HG03520 (cell line): ENCODE measurements at regions not wholly inside any gene's neighbourhood (a gene's known extent, or its start where the extent isn't known, plus 50 kb on each side); places are given as distances from the start of the nearest gene placed in this dataset.
"Not testable (repeated sequence)": the region's sequence is repeated elsewhere in the genome, so short reads cannot be mapped to it uniquely, and the experiment has no call there.

Experiments used
- ATAC-seq: cut with Tn5 transposase; IDR thresholded peaks from one replicate; pipeline ENCODE4 v1.9.1; 2021; ENCODE audit warnings: mild to moderate bottlenecking, moderate library complexity; ENCODE audit not compliant: unreplicated experiment

- ATAC-seq, result no peak
Measured at GRCh38 chr4:97016186-97016907, 1126.9 kb downstream of the STPG2 start.

GRCh38 chr4:97027728-97028410 lies 1115.4 kb downstream of the STPG2 start:
- ATAC-seq, result no peak

- ATAC-seq, result no peak
Measured at GRCh38 chr4:97028785-97029184, 1114.5 kb downstream of the STPG2 start.

- ATAC-seq, result not testable (repeated sequence)
Measured at GRCh38 chr4:97037411-97038145, 1105.7 kb downstream of the STPG2 start.

GRCh38 chr4:97038146-97038516 lies 1105.1 kb downstream of the STPG2 start:
- no peak for ATAC-seq

GRCh38 chr4:97072666-97073065 lies 1070.6 kb downstream of the STPG2 start:
- no peak for ATAC-seq

GRCh38 chr4:97073194-97073593 lies 1070.1 kb downstream of the STPG2 start:
- ATAC-seq, result no peak

GRCh38 chr4:97074531-97074930 lies 1068.7 kb downstream of the STPG2 start:
- ATAC-seq, result no peak

- ATAC-seq, result no peak
Measured at GRCh38 chr4:97081951-97082350, 1061.3 kb downstream of the STPG2 start.

GRCh38 chr4:97097036-97097435 lies 1046.2 kb downstream of the STPG2 start:
- ATAC-seq, result not testable (repeated sequence)

- ATAC-seq, result not testable (repeated sequence)
Measured at GRCh38 chr4:97101171-97101570, 1042.1 kb downstream of the STPG2 start.

- ATAC-seq, result no peak
Measured at GRCh38 chr4:97103252-97103651, 1040.0 kb downstream of the STPG2 start.

- no peak for ATAC-seq
Measured at GRCh38 chr4:97104006-97104405, 1039.3 kb downstream of the STPG2 start.

- ATAC-seq, result no peak
Measured at GRCh38 chr4:97104666-97105065, 1038.6 kb downstream of the STPG2 start.

- ATAC-seq, result no peak
Measured at GRCh38 chr4:97105347-97106099, 1037.8 kb downstream of the STPG2 start.

GRCh38 chr4:97106161-97106560 lies 1037.1 kb downstream of the STPG2 start:
- ATAC-seq, result no peak

GRCh38 chr4:97110506-97110905 lies 1032.8 kb downstream of the STPG2 start:
- ATAC-seq, result no peak

- ATAC-seq, result no peak
Measured at GRCh38 chr4:97116511-97116910, 1026.8 kb downstream of the STPG2 start.

- no peak for ATAC-seq
Measured at GRCh38 chr4:97121493-97121892, 1021.8 kb downstream of the STPG2 start.

GRCh38 chr4:97123573-97123972 lies 1019.7 kb downstream of the STPG2 start:
- no peak for ATAC-seq

- no peak for ATAC-seq
Measured at GRCh38 chr4:97132435-97132834, 1010.8 kb downstream of the STPG2 start.
